Fibroblast of lung (primary cell): ENCODE measurements at regions not wholly inside any gene's neighbourhood (a gene's known extent, or its start where the extent isn't known, plus 50 kb on each side); places are given as distances from the start of the nearest gene placed in this dataset.

Experiments
- EZH2 ChIP-seq: IDR thresholded peaks from 2 replicates; pipeline ENCODE4 v1.5.1; 2012; ENCODE audit warnings: low read length, control low read depth, mild to moderate bottlenecking; ENCODE audit errors: missing control alignments
- TF ChIP-seq, protein P1 (sequence below), 2 donors: IDR thresholded peaks in 1 of 2; conservative IDR thresholded peaks in 1 of 2; 1 replicate in 1 of 2; 2 replicates in 1 of 2; pipeline ENCODE4 v1.5.1; 2011 to 2012; ENCODE audit warnings: low read length in 2 of 2, control low read depth in 1 of 2, inconsistent platforms in 1 of 2, low read depth in 1 of 2, mild to moderate bottlenecking in 1 of 2

DNA sequence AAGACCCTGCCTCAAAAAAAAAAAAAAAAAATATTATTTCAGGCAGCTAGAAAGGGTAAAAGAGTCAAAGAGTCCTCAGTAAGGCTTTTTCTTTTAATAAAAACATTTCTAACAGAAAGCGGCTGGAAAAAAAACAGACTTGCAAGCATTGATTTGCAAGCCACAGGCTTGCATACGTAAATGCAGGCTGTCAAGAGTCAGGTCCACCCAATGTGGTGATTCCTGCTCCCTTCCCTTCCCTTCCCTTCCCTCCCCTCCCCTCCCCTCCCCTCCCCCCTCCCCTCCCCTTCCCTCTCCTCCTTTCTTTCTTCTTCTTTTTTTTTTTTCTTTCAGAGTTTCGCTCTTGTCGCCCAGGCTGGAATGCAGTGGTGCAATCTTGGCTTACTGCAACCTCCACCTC, 74.4 kb upstream of the GULP1 start:
- TF ChIP-seq, protein P1, sequence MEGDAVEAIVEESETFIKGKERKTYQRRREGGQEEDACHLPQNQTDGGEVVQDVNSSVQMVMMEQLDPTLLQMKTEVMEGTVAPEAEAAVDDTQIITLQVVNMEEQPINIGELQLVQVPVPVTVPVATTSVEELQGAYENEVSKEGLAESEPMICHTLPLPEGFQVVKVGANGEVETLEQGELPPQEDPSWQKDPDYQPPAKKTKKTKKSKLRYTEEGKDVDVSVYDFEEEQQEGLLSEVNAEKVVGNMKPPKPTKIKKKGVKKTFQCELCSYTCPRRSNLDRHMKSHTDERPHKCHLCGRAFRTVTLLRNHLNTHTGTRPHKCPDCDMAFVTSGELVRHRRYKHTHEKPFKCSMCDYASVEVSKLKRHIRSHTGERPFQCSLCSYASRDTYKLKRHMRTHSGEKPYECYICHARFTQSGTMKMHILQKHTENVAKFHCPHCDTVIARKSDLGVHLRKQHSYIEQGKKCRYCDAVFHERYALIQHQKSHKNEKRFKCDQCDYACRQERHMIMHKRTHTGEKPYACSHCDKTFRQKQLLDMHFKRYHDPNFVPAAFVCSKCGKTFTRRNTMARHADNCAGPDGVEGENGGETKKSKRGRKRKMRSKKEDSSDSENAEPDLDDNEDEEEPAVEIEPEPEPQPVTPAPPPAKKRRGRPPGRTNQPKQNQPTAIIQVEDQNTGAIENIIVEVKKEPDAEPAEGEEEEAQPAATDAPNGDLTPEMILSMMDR (conservative IDR thresholded peaks at IDR 0.05 in 1 of 2, IDR thresholded peaks at IDR 0.05 in 1 of 2; ENCODE audit: low read depth in 1 of 2, low read length in 2 of 2): no peak
- no peak for TF ChIP-seq EZH2
